Germinal center (tissue), 1 donor: ENCODE measurements at regions not wholly inside any gene's neighbourhood (a gene's known extent, or its start where the extent isn't known, plus 50 kb on each side); places are given as distances from the start of the nearest gene placed in this dataset.
A peak's percentile ranks its signal among the peaks of the same experiment; 100 is the strongest.
"Not testable (repeated sequence)": the region's sequence is repeated elsewhere in the genome, so short reads cannot be mapped to it uniquely, and the experiment has no call there.

Experiments
- DNase-seq: peaks from one replicate; pipeline ENCODE4 v3.0.0; 2012; ENCODE audit warnings: mixed read lengths, low spot score

- peak; percentile 36 for DNase-seq
Measured at GRCh38 chr17:20944014-20944865, 98.6 kb downstream of the USP22 start.

DNA sequence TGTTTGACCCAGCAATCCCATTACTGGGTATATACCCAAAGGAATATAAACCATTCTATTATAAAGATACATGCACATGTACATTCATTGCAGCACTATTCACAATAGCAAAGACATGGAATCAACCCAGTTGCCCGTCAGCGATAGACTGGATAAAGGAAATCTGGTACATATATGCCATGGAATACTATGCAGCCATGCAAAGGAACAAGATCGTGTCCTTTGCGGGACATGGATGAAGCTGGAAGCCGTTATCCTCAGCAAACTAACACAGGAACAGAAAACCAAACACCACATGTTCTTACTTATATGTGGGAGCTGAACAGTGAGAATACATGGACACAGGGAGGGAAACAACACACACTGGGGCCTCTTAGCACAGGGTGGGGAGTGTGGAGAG, 95.1 kb downstream of the USP22 start:
- not testable (repeated sequence) for DNase-seq

GRCh38 chr17:20948984-20949777, 93.6 kb downstream of the USP22 start:
- DNase-seq: no peak
